HG02938 (cell line): ENCODE measurements at regions not wholly inside any gene's neighbourhood (a gene's known extent, or its start where the extent isn't known, plus 50 kb on each side); places are given as distances from the start of the nearest gene placed in this dataset.

Experiments used
- ATAC-seq: cut with Tn5 transposase; IDR thresholded peaks from one replicate; pipeline ENCODE4 v1.9.1; 2021; ENCODE audit warnings: mild to moderate bottlenecking, moderate library complexity; ENCODE audit not compliant: unreplicated experiment

DNA sequence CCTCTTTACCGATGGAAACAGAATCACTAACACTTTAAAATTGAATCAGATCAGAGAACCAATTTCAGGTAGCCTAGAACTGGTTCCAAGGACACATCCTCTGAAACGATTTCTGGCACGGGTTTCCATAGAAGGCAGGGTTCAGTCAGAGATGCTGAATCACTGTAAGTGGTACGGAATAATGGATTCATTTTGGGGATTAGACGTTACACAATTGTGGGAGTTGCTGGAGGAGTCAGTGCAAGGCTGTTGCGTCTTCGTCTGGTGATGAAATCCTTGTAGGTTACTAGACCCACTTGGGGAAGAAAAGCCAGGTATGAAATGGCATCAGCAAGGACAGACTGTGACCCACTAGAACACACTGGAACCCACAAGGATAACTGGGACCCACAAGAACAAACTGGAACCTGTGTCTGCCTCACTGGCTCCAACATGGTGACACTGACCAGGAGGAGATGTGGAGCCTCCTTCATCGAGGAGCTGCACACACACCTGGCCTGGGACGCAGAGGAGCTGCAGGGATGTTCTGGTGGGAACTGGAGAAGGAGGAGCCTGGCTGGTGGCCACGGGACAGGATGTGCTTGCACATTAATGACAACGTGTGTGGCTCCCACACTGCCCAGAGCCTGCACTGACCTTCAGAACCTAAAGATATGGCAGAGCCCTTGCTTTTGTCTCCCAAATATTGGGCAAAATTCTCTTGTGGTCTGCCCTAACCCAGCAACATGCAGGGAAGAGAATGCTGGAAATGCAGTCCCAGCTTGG lies 105.1 kb downstream of the TRAPPC11 start:
- ATAC-seq, result no peak

DNA sequence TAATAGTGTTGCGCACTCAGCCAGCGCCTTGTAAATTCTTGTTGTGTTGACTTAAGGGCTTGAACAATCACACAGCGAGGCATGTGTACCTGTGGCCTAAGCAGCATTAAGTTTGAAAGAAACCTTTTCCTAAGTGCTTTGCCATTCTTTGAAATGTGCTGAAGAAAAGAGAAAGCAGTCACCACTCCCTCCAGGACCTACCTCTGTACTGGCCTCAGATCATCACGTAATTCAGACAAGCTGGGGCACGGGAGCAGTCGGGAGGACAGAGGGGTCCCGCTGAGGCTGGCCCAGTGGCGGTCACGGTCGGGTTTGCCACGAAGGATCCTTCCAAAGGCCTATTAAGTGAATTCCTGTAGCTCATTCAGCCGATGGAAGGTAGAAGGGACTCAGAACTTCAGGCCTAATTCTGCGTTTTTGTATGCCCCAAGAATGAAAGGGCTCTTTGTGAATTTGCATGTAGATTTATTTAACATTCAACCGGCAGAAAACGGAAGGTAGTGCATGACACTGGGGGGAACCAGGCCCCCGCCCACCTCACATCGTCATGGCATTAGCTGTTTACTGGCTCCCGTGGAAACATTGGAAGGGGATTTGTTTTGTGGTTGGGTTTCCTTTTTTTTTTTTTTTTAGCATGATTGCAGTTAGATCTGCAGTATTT lies 106.3 kb downstream of the TRAPPC11 start:
- ATAC-seq, result no peak

DNA sequence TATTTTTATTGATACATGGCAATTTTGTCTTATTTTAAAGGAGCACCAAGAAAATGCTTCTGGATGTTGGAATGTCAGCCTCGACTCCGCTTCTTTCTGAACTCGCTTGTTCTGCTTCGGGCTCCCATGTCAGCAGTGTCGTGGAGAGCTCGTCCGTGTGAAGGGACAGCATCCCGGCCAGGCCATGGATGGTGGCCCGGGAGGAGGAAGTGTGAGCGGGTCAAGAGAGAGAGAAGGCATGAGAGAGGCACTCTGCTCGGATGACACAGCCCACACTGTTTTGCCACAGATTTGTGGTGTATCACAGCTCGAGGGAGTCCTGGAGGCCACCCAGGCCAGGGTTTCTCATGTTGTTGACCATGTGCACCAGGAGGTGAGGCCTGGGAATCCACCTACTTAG lies 107.0 kb downstream of the TRAPPC11 start:
- no peak for ATAC-seq

DNA sequence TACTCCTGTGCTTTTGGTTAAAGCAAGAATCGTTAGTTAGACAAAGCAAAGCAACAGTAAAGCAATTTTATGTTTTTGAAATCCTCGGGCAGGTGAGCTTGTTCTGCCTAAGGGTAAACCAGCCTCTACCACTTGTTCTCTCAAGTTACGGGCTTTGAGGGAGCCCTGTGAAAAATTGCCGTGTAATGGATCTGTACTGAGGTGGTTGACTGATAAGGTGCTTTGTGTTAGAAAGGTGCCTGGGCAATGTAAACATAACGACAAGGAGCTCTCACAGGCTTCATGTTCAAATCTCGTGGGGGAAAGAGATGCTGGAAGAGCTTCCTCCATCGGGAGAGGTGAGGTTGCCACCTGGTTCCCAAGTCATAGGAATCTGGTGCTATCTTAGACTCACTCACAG lies 111.8 kb downstream of the TRAPPC11 start:
- ATAC-seq, result no peak

DNA sequence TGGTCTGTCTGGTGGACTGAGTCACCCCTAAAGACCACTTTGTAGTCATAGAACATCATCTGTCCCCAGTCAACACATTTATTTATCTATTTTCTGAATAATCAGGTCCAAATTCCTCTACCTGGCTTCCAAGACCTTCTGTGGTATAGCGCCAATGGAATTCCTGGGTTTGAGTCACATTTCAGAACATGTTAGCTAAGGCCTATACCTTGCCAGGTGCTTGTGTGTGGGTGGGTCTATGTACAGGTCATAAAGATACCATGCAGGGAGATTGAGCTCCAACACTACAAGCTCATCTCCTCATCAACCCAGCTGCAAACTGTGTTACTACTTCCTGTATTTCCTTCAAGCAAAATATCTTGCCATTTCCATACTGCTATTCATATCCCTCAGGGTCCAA lies 113.3 kb downstream of the TRAPPC11 start:
- ATAC-seq, result no peak

DNA sequence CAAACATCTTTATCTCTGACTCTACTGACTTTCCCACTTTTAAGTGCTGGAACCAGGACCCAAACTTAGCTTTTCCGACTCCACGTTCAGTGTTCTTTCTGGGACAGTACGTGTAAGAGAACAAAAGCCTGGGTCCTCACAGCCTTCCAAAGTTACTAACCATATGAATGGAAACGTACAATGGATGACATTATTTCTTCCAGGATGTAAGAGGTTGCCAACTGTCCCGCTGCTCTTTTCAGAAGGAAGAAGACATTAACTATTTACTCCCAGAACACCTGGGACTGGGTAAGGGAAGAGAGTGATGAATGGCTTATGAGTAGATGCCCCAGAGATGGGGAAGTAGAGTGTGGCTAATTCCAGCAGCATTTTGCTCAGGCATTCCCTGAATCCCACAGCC lies 114.7 kb downstream of the TRAPPC11 start:
- ATAC-seq, result no peak

DNA sequence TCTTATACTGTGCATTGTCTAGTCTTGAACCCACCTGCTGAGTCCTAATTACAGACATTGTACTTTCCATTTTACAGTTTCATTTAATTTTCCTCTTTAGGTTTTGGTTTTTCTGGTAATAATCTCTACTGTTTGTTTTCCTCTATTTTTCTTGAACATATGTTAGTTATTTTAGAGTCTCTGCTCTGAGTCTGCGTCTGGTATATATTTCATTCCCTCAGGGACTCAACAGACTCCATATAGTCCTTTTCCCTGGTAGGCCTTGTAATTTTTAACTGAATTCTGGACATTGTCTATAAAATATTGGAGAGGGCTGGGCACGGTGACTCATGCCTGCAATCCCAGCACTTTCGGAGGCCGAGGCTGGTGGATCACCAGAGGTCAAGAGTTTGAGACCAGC lies 121.8 kb upstream of the STOX2 start:
- ATAC-seq, result no peak

DNA sequence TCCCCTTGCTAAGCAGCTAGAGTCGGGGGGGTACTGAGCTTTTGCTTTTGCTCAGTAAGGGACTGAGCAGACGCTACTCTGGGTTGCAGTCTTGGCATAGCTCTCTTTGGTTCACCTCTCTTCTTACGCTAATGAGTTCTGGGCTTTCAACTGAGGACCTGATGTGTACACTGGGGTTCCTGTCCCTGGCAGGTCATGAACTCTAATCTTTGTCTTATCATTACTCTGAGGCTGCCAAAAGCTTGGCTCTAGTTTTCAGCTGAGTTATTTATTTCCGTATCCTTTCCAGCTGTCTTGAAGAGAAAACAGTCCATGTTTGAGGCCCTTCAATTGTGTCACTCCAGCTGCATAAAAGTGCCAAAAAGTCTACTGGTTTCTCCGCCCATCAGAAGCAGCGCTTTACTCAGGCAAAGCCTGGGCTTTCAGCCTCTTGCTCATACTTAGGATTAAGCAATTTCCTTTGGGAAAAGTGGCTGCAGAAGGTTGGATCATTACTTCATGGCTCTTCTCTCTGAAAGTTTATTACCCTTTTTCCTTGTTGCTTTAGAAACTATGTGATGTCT lies 121.0 kb upstream of the STOX2 start:
- ATAC-seq, result no peak

DNA sequence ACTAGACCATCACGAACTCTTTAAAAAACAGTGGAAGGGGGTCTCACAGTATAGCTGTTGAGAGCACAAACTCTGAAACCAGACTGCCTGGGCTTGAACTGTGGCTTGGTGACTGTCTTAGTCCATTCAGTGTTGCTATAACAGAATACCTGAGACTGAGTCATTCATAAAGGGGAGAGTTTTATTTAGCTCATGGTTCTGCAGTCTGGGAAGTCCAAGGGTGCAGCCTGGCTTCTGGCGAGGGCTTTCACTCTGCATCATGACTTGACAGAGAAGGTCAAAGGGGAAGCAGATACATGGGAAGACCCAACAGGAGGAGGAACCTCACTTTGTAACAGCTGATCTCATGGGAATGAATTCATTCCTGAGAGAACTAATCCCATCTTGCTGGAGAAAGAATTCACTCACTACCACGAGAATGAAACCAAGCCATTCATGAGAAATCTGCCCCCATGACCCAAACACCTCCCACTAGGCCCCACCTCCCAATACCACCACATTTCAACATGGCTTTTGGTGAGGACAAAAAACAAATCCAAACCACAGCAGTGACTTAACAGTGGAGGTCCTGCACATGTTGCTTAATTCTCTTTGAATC lies 116.7 kb upstream of the STOX2 start:
- no peak for ATAC-seq

DNA sequence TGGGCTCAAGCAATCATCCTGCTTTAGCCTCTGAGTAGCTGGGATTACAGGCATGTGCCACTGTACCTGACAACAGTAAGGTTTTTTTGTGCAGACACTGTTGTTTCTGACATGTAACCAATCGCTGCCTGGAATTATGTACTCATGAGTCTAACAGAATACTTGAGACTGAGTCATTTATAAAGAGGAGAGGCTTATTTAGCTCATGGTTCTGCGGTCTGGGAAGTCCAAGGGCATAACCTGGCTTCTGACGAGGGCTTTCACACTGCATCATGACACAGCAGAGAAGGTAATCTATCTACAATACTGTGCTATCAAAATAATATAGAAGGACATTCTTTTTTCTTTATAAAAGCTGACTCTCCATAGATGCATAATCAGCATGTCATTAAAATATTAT lies 115.5 kb upstream of the STOX2 start:
- ATAC-seq, result no peak

DNA sequence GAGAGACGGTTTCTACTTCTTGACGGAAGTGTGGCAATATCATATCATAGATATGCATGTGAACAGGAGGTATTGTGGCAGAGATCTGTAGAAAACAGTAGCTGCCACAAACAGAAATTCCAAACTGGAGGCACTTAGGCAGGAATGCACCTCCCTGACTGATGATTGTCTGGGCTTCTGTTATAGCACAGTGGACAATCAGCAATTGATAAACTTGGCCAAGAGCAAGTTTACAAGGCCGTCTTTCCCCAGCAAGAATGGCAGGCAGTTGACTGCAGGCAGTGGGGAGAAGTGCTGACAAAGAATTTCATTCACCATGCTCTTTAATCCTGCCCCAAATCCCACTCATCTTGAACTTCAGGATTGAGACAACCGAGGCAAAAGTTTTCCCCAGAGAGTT lies 114.4 kb upstream of the STOX2 start:
- ATAC-seq, result no peak

DNA sequence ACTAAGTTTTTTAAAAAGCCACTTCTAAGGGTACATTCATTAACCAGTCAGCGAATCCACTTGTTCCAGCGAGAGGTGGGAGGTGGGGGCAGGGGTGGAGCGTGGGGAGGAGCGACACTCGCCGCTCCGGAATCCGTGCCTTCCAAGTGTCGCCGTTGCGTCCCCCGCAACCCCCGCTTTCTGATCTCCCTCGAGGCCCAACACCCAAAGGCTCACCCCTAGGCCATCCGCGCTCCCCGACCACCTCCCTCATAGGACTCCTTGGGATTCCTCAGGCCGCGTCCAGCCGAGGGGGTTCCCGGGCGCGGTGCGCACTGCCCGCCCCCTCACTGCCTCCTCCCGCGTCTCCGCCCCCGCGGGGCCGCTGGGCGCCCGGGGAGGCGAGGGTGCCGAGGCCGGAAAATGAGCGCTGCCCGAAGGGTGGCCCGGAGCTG lies 108.1 kb upstream of the STOX2 start:
- ATAC-seq, result no peak

DNA sequence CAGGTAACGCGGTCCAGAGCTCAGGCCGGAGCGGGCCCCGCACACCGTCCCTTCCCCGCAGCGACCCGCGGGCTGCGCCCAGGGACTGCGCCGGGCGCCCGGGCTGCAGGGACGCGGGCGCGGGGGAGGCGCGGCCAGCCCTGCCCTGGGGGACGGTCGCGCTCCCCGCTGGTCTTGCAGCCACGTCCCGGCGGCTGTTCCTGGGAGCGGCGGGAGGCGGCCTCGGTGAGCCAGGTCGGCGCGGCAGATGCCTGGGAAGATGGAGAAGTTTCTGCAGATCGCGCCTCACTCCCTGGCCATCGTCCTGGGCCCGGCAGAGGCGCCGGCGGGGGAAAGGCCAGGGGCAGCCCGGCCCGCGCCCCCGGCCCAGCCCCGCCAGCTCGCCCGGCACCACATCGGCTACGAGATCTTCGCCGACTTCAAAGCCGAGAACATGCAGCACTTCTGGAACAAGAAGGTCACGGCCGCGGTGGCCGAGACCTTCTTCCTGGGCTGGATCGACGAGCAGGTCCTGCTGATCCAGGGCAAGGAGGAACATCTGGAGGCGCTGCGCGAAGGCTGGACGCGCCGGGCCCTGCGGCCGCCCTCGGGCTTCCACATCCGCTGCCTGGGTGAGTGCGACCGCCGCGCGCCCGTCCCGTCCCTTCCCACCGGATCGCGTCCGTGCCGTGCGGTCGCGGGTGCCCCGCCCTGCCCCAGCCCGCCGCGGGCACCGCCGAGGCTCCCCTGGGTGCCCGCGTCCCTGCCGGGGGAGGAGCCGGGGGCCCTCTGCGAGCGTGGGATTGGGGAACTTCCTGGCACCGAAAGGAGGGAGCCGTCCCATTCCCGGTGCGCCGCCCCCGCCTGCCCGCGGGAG lies 107.4 kb upstream of the STOX2 start:
- ATAC-seq, result no peak

DNA sequence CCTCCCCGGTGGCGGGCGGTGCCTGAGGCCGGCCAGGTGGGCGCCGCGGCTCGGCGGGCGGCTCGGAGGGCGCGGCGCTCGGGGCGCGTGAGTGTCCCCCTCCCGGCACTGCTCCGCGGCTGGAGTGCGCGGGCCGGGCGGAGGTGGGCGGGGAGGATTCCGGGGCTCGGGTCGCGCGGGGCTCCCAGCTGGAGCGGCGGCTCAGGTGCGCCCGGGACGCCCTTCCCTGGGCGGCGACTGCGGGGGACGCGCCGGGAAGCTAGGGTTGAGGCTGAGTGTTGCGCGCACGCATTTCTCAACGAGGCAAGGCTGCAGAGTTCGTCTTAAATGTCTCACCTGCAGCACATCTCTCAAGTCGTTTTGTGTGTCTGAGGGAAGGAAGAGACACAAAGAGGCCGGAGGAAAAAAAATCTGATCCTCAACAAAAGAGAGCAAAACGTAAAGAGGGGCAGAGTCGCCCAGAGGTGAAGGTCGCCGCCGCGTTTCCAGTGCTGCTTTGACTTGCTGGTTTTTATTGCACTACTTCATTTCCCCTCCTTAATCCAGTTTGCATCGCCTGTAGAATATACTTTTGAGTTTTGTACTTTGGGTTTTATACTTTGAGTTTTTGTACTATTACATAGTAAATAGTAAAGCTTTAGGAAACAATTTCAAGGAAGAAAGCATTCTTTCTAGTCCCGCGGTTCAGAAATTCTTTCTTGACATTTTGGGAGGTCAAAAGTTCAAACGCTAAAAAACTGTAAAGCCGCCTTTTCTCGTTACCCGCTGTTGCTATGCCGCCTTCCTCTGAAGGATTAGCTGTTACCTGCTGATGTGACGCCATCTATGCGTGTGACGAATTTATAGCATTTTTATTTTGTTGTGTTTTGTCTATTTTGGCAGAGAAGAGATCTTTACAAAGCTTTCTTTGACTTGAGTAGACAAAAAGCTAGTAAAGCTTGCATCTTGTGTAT lies 106.5 kb upstream of the STOX2 start:
- ATAC-seq, result no peak

DNA sequence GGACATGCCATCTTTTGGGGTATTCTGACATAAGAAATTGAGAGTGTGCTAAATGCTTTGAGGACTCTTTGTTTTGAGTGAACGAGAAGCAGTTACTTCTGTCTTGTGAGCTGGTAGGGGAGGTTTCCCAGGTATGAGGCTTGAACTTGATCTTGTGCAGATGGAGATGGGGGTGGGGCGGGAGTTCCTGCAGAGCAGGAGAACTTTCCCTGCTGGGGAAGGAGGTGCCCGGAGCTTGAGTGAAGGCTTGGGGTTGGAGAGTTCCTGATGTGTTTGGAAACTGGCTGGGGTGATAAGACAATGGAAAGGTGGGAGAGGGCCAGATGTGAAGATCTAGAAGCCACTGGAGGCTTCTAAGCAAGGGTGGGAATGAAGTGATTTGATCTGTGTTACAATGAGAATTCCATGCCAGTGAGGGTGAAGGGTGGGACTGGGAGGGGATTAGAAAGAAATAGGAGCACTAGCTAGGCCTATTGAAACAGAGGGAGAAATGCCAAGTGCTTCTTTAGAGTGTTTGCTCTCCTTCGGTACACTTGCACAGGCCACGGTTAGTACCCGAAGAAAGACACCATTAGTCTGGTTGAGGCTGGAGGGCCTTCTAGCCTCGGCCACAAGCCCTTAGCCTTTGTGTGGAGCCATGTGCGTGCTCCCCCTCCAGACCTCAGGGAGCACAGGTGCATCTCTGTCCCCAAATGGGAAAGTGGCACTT lies 103.5 kb upstream of the STOX2 start:
- no peak for ATAC-seq

DNA sequence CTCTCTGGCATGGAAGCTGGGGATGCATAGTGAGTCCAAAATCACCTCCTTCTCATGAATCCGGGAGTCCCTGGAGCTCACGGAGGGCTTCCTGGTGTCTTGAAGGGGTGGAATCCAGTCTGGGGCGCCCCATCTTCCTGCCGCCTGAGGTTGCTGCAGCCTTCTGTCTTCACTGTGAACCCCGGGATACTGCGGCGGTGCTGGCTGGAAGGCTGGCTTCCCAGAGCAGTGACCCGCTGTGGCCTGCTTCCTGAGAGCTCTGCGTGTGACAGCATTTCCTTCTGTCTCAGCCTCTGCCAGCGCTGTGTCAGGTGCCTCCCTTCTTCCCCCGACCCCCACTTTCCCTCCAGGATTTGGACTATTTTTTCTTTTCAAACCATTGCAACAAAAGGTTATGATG lies 98.8 kb upstream of the STOX2 start:
- ATAC-seq, result no peak

DNA sequence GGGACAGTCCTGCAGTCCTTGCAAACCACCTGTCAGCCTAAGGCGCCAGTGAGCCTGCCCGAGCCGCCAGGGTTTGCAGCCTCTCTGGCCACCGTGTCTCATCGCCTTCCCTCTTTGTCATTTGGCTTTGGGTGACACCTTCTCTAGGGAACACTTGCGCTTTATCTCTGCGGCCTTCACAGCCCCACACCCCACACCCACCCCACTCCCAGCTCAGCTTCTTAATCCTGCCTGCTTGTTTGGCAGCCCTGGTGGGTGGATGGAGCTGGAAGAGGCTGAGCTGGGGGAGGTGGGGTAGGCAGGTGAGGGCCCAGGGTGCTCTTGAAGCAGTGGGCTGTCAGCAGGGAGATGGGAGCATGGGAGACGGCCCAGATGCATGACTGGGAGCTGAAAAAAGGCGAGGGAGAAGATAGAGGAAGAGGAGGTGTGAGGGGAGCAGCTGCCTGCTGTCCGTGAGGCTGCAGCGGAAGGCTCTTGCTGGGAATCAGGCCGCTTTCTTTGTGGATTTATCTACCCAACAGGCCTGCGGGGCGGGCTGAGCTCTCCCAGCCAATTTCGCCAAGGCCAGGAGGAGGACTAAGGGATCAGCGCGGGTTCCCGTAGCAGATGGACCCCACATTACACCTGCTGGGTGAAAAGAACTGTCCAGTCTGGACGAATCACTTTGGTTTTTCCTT lies 97.5 kb upstream of the STOX2 start:
- ATAC-seq, result no peak

DNA sequence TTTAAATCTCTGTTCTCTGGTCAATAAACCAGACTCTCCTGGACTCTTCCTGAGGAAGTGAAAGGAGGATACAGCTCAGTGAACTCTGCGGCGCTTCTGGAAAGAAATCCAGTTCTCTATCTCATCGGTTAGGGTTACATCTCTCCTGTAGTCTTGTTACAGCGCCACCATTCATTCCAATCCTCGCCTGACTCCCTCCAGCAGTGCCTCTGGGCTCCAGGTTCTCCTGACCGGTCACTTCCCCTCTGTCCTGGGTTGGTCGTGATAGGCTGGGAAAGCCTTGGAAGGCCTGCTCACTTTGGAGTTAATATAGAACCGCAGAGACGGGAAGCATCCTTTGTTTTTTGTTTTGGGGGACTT lies 97.0 kb upstream of the STOX2 start:
- ATAC-seq, result no peak

DNA sequence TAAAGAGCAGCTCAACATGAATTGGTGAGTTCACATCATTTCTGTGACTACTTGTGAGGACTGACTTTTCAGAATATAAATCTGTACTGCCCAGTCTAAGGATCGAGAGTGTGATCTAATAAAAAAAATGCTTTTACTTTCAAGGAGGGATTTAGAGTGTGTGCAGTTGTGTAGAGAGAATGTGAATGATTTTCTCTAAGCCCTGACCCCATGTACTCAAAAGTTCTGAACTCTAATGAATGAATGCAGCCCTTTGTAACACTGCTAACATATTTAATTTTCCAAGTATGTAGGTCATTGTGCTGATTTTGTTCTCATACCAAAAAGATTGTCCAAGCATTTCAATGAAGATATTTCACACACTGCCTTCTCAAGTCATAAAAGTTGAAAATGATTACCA lies 92.5 kb upstream of the STOX2 start:
- ATAC-seq, result no peak
